GM12865 (cell line): ENCODE measurements at regions not wholly inside any gene's neighbourhood (a gene's known extent, or its start where the extent isn't known, plus 50 kb on each side); places are given as distances from the start of the nearest gene placed in this dataset.
"Not testable (repeated sequence)": the region's sequence is repeated elsewhere in the genome, so short reads cannot be mapped to it uniquely, and the experiment has no call there.

ENCODE experiments used
- DNase-seq: peaks from one replicate; pipeline ENCODE4 v3.0.0; 2010; ENCODE audit warnings: low read depth
- H3K4me3 ChIP-seq: 2 replicates; pipeline ENCODE4 v1.5.1; 2011; ENCODE audit warnings: mild to moderate bottlenecking, low read depth, low read length, control low read depth
- TF ChIP-seq, protein P1 (sequence below): IDR thresholded peaks from 2 replicates; pipeline ENCODE4 v1.5.1; 2011; ENCODE audit warnings: low read length, control low read depth, low read depth, inconsistent platforms; ENCODE audit not compliant: insufficient read depth; ENCODE audit errors: missing control alignments

DNA sequence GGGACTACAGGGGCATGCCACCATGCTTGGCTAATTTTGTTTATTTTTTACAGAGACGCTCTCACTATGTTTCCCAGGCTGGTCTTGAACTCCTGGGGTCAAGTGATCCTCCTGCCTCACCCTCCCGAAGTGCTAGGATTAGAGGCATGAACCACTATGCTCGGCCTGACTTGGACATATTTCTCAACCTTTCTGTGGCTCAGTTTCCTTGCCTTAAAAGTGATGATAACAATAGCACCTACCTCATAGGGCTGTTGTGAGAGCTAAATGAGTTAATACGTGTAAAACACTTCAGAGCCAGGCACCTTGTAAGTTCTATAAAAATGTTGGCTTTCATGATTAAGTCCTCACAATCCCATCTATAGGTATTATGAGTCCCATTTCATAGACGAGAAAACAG lies 89.2 kb upstream of the METAP2 start:
- no peak for DNase-seq
- TF ChIP-seq, protein P1, sequence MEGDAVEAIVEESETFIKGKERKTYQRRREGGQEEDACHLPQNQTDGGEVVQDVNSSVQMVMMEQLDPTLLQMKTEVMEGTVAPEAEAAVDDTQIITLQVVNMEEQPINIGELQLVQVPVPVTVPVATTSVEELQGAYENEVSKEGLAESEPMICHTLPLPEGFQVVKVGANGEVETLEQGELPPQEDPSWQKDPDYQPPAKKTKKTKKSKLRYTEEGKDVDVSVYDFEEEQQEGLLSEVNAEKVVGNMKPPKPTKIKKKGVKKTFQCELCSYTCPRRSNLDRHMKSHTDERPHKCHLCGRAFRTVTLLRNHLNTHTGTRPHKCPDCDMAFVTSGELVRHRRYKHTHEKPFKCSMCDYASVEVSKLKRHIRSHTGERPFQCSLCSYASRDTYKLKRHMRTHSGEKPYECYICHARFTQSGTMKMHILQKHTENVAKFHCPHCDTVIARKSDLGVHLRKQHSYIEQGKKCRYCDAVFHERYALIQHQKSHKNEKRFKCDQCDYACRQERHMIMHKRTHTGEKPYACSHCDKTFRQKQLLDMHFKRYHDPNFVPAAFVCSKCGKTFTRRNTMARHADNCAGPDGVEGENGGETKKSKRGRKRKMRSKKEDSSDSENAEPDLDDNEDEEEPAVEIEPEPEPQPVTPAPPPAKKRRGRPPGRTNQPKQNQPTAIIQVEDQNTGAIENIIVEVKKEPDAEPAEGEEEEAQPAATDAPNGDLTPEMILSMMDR: no peak
- H3K4me3 ChIP-seq: no peak overlapping the region

- H3K4me3 ChIP-seq: no peak overlapping the region
- DNase-seq: no peak
- TF ChIP-seq, protein P1: no peak
Observed at GRCh38 chr12:95385246-95386035, 88.5 kb upstream of the METAP2 start.

- no peak for DNase-seq
- TF ChIP-seq, protein P1: no peak
- H3K4me3 ChIP-seq: no peak overlapping the region
Observed at GRCh38 chr12:95386051-95386450, 87.9 kb upstream of the METAP2 start.

DNA sequence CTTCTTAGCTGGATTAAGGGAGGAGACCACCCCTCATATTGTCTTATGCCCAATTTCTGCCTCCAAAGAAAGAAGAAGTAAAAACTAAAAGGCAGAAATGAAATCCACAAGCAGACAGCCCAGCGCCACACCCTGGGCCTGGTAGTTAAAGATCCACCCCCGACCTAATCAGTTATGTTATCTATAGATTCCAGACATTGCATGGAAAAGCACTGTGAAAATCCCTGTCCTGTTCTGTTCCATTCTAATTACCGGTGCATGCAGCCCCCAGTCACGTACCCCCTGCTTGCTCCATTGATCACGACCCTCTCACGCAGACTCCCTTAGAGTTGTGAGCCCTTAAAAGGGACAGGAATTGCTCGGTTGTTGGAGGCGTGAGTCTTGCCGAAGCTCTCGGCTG lies 85.7 kb upstream of the METAP2 start:
- H3K4me3 ChIP-seq, DNase-seq: not testable (repeated sequence)

DNA sequence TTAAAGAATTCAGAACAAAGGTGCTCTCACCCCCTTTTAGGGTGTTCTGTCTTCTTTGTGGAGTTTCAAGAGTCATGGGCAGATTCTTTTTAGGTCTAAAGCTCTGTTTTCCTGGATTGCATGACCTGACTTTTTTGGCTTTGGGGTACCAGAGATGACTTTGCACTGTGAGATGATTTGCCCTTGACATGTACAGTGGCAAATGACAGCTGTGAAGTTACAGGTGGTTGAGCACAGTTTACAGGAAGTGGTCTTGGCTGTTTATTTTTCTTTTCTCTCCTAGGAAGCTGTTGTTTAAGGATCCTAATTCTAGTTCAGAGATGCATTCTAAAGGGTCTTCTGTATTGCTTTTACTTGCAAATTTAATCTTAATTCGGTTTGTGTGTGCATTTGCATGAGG lies 83.8 kb upstream of the METAP2 start:
- DNase-seq: peak; percentile 63
- no peak overlapping the region for H3K4me3 ChIP-seq
- TF ChIP-seq, protein P1: no peak

GRCh38 chr12:95390932-95391331 lies 83.0 kb upstream of the METAP2 start:
- TF ChIP-seq, protein P1: no peak
- DNase-seq: peak; percentile 57
- no peak overlapping the region; the same call in 1 of the 2 replicates for H3K4me3 ChIP-seq

GRCh38 chr12:95393191-95393790 lies 80.7 kb upstream of the METAP2 start:
- H3K4me3 ChIP-seq: no peak overlapping the region
- TF ChIP-seq, protein P1: no peak
- no peak for DNase-seq
